ENCODE measurements at regions not wholly inside any gene's neighbourhood (a gene's known extent, or its start where the extent isn't known, plus 50 kb on each side); places are given as distances from the start of the nearest gene placed in this dataset.

DNA sequence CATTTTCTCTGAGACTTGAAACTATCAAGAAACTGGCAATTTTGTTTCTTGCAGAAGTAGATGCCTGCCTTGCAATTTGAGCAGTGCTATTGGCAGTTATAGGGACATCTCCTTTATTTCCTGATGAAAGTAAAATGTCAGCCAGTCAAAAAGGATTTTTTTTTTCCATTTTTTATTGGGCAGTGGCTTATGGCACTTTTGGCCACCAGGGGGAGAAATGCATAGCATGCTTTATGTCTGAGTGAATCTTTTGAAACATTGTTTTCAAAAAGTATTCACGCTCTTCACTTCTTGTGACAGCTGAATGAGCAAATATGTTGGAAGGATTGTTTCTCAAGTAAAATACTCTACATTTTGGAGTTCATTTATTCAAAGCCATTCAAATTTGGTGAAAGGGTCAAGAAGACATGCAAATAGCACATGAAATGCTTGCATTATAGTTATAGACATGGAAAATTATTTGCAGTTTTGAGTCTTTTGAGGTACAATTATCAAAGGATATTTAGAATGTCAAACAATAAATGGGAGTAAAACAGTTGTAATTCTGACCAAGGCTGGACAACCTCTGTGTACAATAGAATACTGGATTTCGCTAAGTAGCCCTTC lies 491.0 kb downstream of the CDH2 start:
- Mint-ChIP-seq H3K27me3 (ENCODE audit: low read depth) (no peaks in the 10 kb centered on the region), H3K4me3 (no peak overlapping the region), H3K27ac (no peak overlapping the region), H3K36me3 (no peaks in the 10 kb centered on the region), H3K9me3 (no peaks in the 10 kb centered on the region), H3K4me1 (no peaks in the 10 kb centered on the region)
- no peak for DNase-seq (ENCODE audit: low spot score in 2 of 2, unreplicated experiment in 2 of 2)
- TF ChIP-seq, protein P1, sequence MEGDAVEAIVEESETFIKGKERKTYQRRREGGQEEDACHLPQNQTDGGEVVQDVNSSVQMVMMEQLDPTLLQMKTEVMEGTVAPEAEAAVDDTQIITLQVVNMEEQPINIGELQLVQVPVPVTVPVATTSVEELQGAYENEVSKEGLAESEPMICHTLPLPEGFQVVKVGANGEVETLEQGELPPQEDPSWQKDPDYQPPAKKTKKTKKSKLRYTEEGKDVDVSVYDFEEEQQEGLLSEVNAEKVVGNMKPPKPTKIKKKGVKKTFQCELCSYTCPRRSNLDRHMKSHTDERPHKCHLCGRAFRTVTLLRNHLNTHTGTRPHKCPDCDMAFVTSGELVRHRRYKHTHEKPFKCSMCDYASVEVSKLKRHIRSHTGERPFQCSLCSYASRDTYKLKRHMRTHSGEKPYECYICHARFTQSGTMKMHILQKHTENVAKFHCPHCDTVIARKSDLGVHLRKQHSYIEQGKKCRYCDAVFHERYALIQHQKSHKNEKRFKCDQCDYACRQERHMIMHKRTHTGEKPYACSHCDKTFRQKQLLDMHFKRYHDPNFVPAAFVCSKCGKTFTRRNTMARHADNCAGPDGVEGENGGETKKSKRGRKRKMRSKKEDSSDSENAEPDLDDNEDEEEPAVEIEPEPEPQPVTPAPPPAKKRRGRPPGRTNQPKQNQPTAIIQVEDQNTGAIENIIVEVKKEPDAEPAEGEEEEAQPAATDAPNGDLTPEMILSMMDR (IDR thresholded peaks at IDR 0.05; ENCODE audit: unreplicated experiment): peak; percentile 93

DNA sequence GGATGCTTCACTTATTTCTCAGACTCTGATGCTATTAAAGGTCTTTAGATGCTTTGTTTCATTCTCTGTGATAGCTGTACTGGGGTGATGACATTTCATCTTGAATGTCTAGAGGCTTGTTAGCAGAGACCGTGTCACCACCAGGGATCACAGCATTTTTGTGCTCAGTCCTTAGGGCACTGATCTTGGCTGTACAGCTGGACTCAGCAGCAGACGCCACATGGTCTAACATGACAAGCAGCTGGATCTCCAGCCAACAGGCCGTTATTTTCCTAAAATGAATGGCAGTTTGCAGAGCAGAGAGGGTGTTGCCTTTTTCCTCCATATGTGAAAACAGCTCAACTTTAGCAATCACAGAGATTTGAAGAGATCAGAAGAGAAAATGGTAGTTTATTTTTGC lies 491.8 kb downstream of the CDH2 start:
- TF ChIP-seq, protein P1 (IDR thresholded peaks at IDR 0.05; ENCODE audit: unreplicated experiment): no peak
- Mint-ChIP-seq H3K4me3 (no peak overlapping the region), H3K9me3 (no peaks in the 10 kb centered on the region), H3K27me3 (ENCODE audit: low read depth) (no peaks in the 10 kb centered on the region), H3K4me1 (no peaks in the 10 kb centered on the region), H3K27ac (no peak overlapping the region), H3K36me3 (no peaks in the 10 kb centered on the region)
- no peak for DNase-seq (ENCODE audit: low spot score in 2 of 2, unreplicated experiment in 2 of 2)

- H3K9me3 Mint-ChIP-seq: peaks cover 6% of the 10 kb centered on the region
- no peaks in the 10 kb centered on the region for H3K36me3 Mint-ChIP-seq
- H3K4me3 Mint-ChIP-seq: no peak overlapping the region
- no peak for DNase-seq (ENCODE audit: low spot score in 2 of 2, unreplicated experiment in 2 of 2)
- H3K27ac Mint-ChIP-seq: no peak overlapping the region
- H3K27me3 Mint-ChIP-seq (ENCODE audit: low read depth): no peaks in the 10 kb centered on the region
- H3K4me1 Mint-ChIP-seq: no peaks in the 10 kb centered on the region
- TF ChIP-seq, protein P1 (IDR thresholded peaks at IDR 0.05; ENCODE audit: unreplicated experiment): no peak
Observed at GRCh38 chr18:27674411-27674810, 489.3 kb upstream of the CHST9 start.

GRCh38 chr18:27673861-27674260 lies 488.8 kb upstream of the CHST9 start:
- Mint-ChIP-seq H3K9me3 (peaks cover 6% of the 10 kb centered on the region), H3K4me1 (no peaks in the 10 kb centered on the region), H3K4me3 (no peak overlapping the region), H3K27me3 (ENCODE audit: low read depth) (no peaks in the 10 kb centered on the region), H3K27ac (no peak overlapping the region), H3K36me3 (no peaks in the 10 kb centered on the region)
- DNase-seq (ENCODE audit: low spot score in 2 of 2, unreplicated experiment in 2 of 2): no peak
- TF ChIP-seq, protein P1 (IDR thresholded peaks at IDR 0.05; ENCODE audit: unreplicated experiment): no peak

GRCh38 chr18:27668158-27668557 lies 483.1 kb upstream of the CHST9 start:
- Mint-ChIP-seq H3K36me3 (no peaks in the 10 kb centered on the region), H3K27me3 (ENCODE audit: low read depth) (no peaks in the 10 kb centered on the region), H3K27ac (no peak overlapping the region), H3K4me3 (no peak overlapping the region), H3K4me1 (peaks cover 11% of the 10 kb centered on the region), H3K9me3 (no peaks in the 10 kb centered on the region)
- DNase-seq (ENCODE audit: low spot score in 2 of 2, unreplicated experiment in 2 of 2): no peak
- TF ChIP-seq, protein P1 (IDR thresholded peaks at IDR 0.05; ENCODE audit: unreplicated experiment): no peak

DNA sequence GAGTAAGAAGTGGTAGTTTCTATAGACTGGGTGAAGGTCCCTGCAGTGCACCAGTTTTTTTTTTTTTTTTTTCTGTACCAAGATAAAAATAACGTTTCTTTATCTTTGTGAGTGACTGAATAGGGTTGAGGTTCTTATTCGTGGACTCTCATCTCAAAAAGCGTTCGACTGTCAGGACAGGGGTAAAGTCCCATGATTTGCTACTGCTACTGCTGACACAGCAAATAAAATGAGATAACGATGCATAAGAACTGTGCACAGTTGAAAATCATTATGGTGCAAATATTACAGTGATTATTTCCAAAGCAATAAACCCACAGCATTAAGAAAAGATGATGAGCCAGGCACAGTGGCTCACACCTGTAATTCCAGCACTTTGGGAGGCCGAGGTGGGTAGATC lies 482.0 kb upstream of the CHST9 start:
- TF ChIP-seq, protein P1 (IDR thresholded peaks at IDR 0.05; ENCODE audit: unreplicated experiment): no peak
- Mint-ChIP-seq H3K9me3 (no peaks in the 10 kb centered on the region), H3K27ac (no peak overlapping the region), H3K4me1 (peaks cover 11% of the 10 kb centered on the region), H3K4me3 (no peak overlapping the region), H3K36me3 (no peaks in the 10 kb centered on the region), H3K27me3 (ENCODE audit: low read depth) (no peaks in the 10 kb centered on the region)
- DNase-seq (ENCODE audit: low spot score in 2 of 2, unreplicated experiment in 2 of 2): no peak

Data from mesothelial cell of epicardium (in vitro differentiated cells).